GM12878 (cell line): ENCODE measurements at regions not wholly inside any gene's neighbourhood (a gene's known extent, or its start where the extent isn't known, plus 50 kb on each side); places are given as distances from the start of the nearest gene placed in this dataset.

Experiments used
- ATAC-seq: fragments of 200-7000 bp; cut with Tn5 transposase; 3 replicates; pipeline ENCODE4 v1.9.1; 2020; ENCODE audit warnings: mild to moderate bottlenecking, moderate library complexity
- BruUV-seq: library from RNA; stranded (reverse); fragments of 400-500 nt; replicated peaks from 2 replicates; lab custom pipeline; 2021; lab: Mats Ljungman, UMichigan
- CTCF ChIA-PET: fragments of 300-600 bp; sonication (Branson Sonifier 250); formaldehyde crosslinking; extraction: SDS; loops from one replicate; lab custom pipeline; 2021; ENCODE audit warnings: inconsistent platforms; lab: Yijun Ruan, JAX
- POLR2A ChIA-PET: fragments of 350-600 bp; formaldehyde crosslinking; extraction: SDS; loops from one replicate; lab custom pipeline; 2021; ENCODE audit warnings: inconsistent platforms; lab: Charles Lee
- RAD21 ChIA-PET: fragments of 300-600 bp; sonication (Branson Sonifier 250); formaldehyde crosslinking; loops from one replicate; lab custom pipeline; 2023; ENCODE audit warnings: antibody characterized with exemption; ENCODE audit not compliant: unreplicated experiment; lab: Charles Lee
- SMC1A ChIA-PET: fragments of 300-600 bp; sonication (Branson Sonifier 250); formaldehyde crosslinking; loops from one replicate; lab custom pipeline; 2023; ENCODE audit not compliant: unreplicated experiment, uncharacterized antibody; lab: Charles Lee
- DNase-seq: peaks from one replicate; pipeline ENCODE4 v3.0.0-alpha.2; 2011; ENCODE audit warnings: low read depth, low spot score
- FAIRE-seq: peaks from 3 replicates; lab custom pipeline; 2011; peaks lifted over from hg19 to GRCh38; lab: Jason Lieb, UNC
- H2AFZ ChIP-seq: 2 replicates; pipeline ENCODE4 v1.6.0; 2011; ENCODE audit warnings: low read depth, low read length, control low read depth; ENCODE audit not compliant: control insufficient read depth
- H3K27ac ChIP-seq: 2 replicates; pipeline ENCODE4 v1.5.1; 2011; ENCODE audit warnings: control low read depth; ENCODE audit not compliant: control insufficient read depth, insufficient read depth
- H3K27me3 ChIP-seq, 2 experiments: replicated peaks in 1 of 2; 2 replicates each; pipeline versions ENCODE4 v1.6.0 to v1.6.1; 2011; ENCODE audit warnings: low read length in 1 of 2; ENCODE audit not compliant: control insufficient read depth in 2 of 2, insufficient read depth in 2 of 2
- H3K36me3 ChIP-seq, 2 experiments: 2 replicates each; pipeline ENCODE4 v1.5.1; 2011; ENCODE audit warnings: low read length in 1 of 2; ENCODE audit not compliant: control insufficient read depth in 2 of 2, insufficient read depth in 2 of 2
- H3K4me1 ChIP-seq: 2 replicates; pipeline ENCODE4 v1.6.1; 2011; ENCODE audit warnings: mild to moderate bottlenecking, low read length, moderate library complexity, mixed read lengths; ENCODE audit not compliant: control insufficient read depth, insufficient read depth
- H3K4me2 ChIP-seq: 2 replicates; pipeline ENCODE4 v1.6.0; 2011; ENCODE audit warnings: control low read depth; ENCODE audit not compliant: control insufficient read depth, insufficient read depth
- H3K4me3 ChIP-seq: fragments of 200-600 bp; sonication (generic); 2 replicates; pipeline ENCODE4 v1.5.1; 2016
- H3K79me2 ChIP-seq: 2 replicates; pipeline ENCODE4 v1.6.0; 2011; ENCODE audit warnings: low read length; ENCODE audit not compliant: control insufficient read depth, insufficient read depth
- H3K9ac ChIP-seq: 2 replicates; pipeline ENCODE4 v1.8.0; 2011; ENCODE audit warnings: low read length, control low read depth, mixed read lengths; ENCODE audit not compliant: control insufficient read depth, insufficient read depth
- H3K9me3 ChIP-seq: replicated peaks from 3 replicates; pipeline ENCODE4 v1.5.1; 2011; ENCODE audit warnings: mild to moderate bottlenecking, low read length; ENCODE audit not compliant: control insufficient read depth, insufficient read depth
- H4K20me1 ChIP-seq: 2 replicates; pipeline ENCODE4 v1.6.0; 2011; ENCODE audit not compliant: control insufficient read depth, insufficient read depth
- BCL11A ChIP-seq: IDR thresholded peaks from 2 replicates; pipeline ENCODE4 v1.6.1; 2011; ENCODE audit warnings: low read depth, low read length
- CHD1 ChIP-seq: IDR thresholded peaks from 2 replicates; pipeline ENCODE4 v1.6.1; 2012; ENCODE audit warnings: low read depth, low read length, improper control_type of control experiment
- CREM ChIP-seq: IDR thresholded peaks from 2 replicates; pipeline ENCODE4 v1.6.1; 2014; ENCODE audit warnings: antibody characterized with exemption, low read depth
- EGR1 ChIP-seq, 2 experiments: IDR thresholded peaks; 1 replicate in 1 of 2; 2 replicates in 1 of 2; pipeline ENCODE4 v1.6.1; 2011 to 2012; ENCODE audit warnings: low read depth in 2 of 2, low read length in 2 of 2, borderline replicate concordance in 1 of 2, mild to moderate bottlenecking in 1 of 2, moderate library complexity in 1 of 2
- ETV6 ChIP-seq, 2 experiments: fragments of 450-650 bp in 1 of 2; IDR thresholded peaks in 1 of 2; conservative IDR thresholded peaks in 1 of 2; 2 replicates each; pipeline ENCODE4 v1.6.1; 2014; ENCODE audit warnings: antibody characterized with exemption in 1 of 2, borderline replicate concordance in 1 of 2, low read depth in 1 of 2, mild to moderate bottlenecking in 1 of 2, moderate library complexity in 1 of 2
- FOXM1 ChIP-seq: IDR thresholded peaks from 2 replicates; pipeline ENCODE4 v1.6.1; 2012; ENCODE audit warnings: low read depth, mild to moderate bottlenecking, inconsistent platforms, low read length, moderate library complexity
- IRF5 ChIP-seq: fragments of 450-650 bp; IDR thresholded peaks from 2 replicates; pipeline ENCODE4 v1.6.1; 2017; ENCODE audit warnings: borderline replicate concordance
- NR2C1 ChIP-seq: fragments of 450-650 bp; IDR thresholded peaks from 2 replicates; pipeline ENCODE4 v1.6.1; 2017; ENCODE audit warnings: antibody characterized with exemption, mild to moderate bottlenecking, moderate library complexity
- RB1 ChIP-seq: fragments of 450-650 bp; formaldehyde crosslinking; IDR thresholded peaks from 2 replicates; pipeline ENCODE4 v1.6.1; 2017; ENCODE audit warnings: mild to moderate bottlenecking, borderline replicate concordance
- RCOR1 ChIP-seq: conservative IDR thresholded peaks from 2 replicates; pipeline ENCODE4 v1.6.1; 2012; ENCODE audit warnings: low read depth, low read length, improper control_type of control experiment
- SMAD1 ChIP-seq: fragments of 450-650 bp; IDR thresholded peaks from 2 replicates; pipeline ENCODE4 v1.6.1; 2018; ENCODE audit warnings: mild to moderate bottlenecking, low read depth; ENCODE audit not compliant: partially characterized antibody
- STAT1 ChIP-seq: fragments of 450-650 bp; conservative IDR thresholded peaks from 2 replicates; pipeline ENCODE4 v1.6.1; 2014; ENCODE audit warnings: antibody characterized with exemption, mild to moderate bottlenecking
- USF1 ChIP-seq: IDR thresholded peaks from 2 replicates; pipeline ENCODE4 v1.6.1; 2011; ENCODE audit warnings: borderline replicate concordance, low read depth, mild to moderate bottlenecking, moderate library complexity, mixed read lengths, low read length; ENCODE audit not compliant: insufficient read depth; ENCODE audit errors: extremely low read length
- ZBTB33 ChIP-seq: fragments of 450-650 bp; IDR thresholded peaks from 2 replicates; pipeline ENCODE4 v1.6.1; 2017; ENCODE audit warnings: mild to moderate bottlenecking
- WGBS: methylation state at CpG from one replicate; pipeline ENCODE4 v1.1.6; 2016; ENCODE audit warnings: low lambda C conversion rate; ENCODE audit not compliant: insufficient replicate concordance, insufficient coverage; ENCODE audit errors: missing lambda C conversion rate; 5-methylcytosine and 5-hydroxymethylcytosine counted together
- in situ Hi-C: fragments of 300-500 bp; cut with MboI; formaldehyde crosslinking; loops from 9 replicates; pipeline ENCODE4 v1.14.3; 2018; ENCODE audit warnings: mixed read lengths
- intact Hi-C: fragments of 100-400 bp; cut with micrococcal nuclease; formaldehyde crosslinking; loops from one replicate; pipeline ENCODE4 v1.14.2; 2022; ENCODE audit not compliant: unreplicated experiment
- TF ChIP-seq, protein P1 (sequence below): IDR thresholded peaks from 2 replicates; pipeline ENCODE4 v1.6.1; 2011; ENCODE audit warnings: mild to moderate bottlenecking, low read depth, low read length, moderate library complexity; ENCODE audit not compliant: insufficient replicate concordance
- TF ChIP-seq, protein P2 (sequence below): IDR thresholded peaks from 2 replicates; pipeline ENCODE4 v1.6.1; 2011; ENCODE audit warnings: low read depth, low read length, improper control_type of control experiment, borderline replicate concordance

GRCh38 chr13:104160536-104160935, 1094.3 kb upstream of the SLC10A2 start (continued):
- TF ChIP-seq, protein P1, sequence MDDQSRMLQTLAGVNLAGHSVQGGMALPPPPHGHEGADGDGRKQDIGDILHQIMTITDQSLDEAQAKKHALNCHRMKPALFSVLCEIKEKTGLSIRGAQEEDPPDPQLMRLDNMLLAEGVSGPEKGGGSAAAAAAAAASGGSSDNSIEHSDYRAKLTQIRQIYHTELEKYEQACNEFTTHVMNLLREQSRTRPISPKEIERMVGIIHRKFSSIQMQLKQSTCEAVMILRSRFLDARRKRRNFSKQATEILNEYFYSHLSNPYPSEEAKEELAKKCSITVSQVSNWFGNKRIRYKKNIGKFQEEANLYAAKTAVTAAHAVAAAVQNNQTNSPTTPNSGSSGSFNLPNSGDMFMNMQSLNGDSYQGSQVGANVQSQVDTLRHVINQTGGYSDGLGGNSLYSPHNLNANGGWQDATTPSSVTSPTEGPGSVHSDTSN: no peak
- TF ChIP-seq NR2C1 (no peak), FOXM1 (no peak), SMAD1 (no peak), EGR1 (IDR thresholded peaks at IDR 0.05; ENCODE audit: borderline replicate concordance in 1 of 2, low read depth in 2 of 2, low read length in 2 of 2) (no peak), ZBTB33 (no peak)
- TF ChIP-seq, all 136 proteins: peak for 0

GRCh38 chr13:104143760-104144416, 1077.7 kb upstream of the SLC10A2 start:
- H3K4me1 ChIP-seq: no peaks in the 10 kb centered on the region
- H3K36me3 ChIP-seq: no peaks in the 10 kb centered on the region
- no peaks in the 10 kb centered on the region for H3K27me3 ChIP-seq
- H3K4me3 ChIP-seq: no peak overlapping the region
- in situ Hi-C loops: no loop called here
- ChIA-PET SMC1A (no interaction called here), CTCF (no interaction called here), POLR2A (no interaction called here), RAD21 (no interaction called here)
- no peak for FAIRE-seq
- H3K79me2 ChIP-seq: no peaks in the 10 kb centered on the region
- intact Hi-C loops: no loop called here
- H3K27ac ChIP-seq: no peak overlapping the region
- no peak for DNase-seq
- no peaks in the 10 kb centered on the region for H4K20me1 ChIP-seq
- H2AFZ ChIP-seq: no peak overlapping the region
- no TSS peak for BruUV-seq
- no peak for ATAC-seq
- H3K4me2 ChIP-seq: no peak overlapping the region
- H3K9ac ChIP-seq: no peak overlapping the region
- WGBS: 27% methylated on average over 9 of the region's 9 CpGs
- no peaks in the 10 kb centered on the region for H3K9me3 ChIP-seq
- TF ChIP-seq CREM (no peak), RB1 (no peak), ETV6 (conservative IDR thresholded peaks at IDR 0.05 in 1 of 2, IDR thresholded peaks at IDR 0.05 in 1 of 2; ENCODE audit: borderline replicate concordance in 1 of 2, low read depth in 1 of 2) (no peak), BCL11A (no peak), STAT1 (no peak), IRF5 (no peak), RCOR1 (no peak), USF1 (no peak), CHD1 (no peak)
- TF ChIP-seq, protein P2, sequence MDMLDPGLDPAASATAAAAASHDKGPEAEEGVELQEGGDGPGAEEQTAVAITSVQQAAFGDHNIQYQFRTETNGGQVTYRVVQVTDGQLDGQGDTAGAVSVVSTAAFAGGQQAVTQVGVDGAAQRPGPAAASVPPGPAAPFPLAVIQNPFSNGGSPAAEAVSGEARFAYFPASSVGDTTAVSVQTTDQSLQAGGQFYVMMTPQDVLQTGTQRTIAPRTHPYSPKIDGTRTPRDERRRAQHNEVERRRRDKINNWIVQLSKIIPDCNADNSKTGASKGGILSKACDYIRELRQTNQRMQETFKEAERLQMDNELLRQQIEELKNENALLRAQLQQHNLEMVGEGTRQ: no peak
